ENCODE measurements at regions not wholly inside any gene's neighbourhood (a gene's known extent, or its start where the extent isn't known, plus 50 kb on each side); places are given as distances from the start of the nearest gene placed in this dataset.

- FAIRE-seq = no peak
Observed at GRCh38 chr7:130971297-130971696, 237.3 kb upstream of the KLF14 start.

DNA sequence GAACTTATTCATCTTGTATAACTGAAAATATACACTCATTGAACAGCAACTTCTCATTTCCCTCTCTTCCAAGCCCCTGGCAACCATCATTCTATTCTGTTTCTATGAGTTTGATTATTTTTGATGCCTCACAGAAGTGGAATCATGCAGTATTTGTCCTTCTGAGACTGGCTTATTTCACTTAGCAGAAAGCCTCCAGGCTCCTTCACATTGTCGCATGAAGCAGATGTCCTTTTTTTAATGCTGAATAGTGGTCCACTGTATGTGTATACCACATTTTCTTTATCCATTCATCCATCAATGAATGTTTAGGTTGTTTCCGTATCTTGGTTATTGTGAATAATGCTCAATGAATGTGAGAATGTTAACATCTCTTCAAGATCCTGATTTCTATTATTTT lies 238.2 kb upstream of the KLF14 start:
- FAIRE-seq = no peak

- FAIRE-seq = no peak
Observed at GRCh38 chr7:130973637-130974036, 239.6 kb upstream of the KLF14 start.

DNA sequence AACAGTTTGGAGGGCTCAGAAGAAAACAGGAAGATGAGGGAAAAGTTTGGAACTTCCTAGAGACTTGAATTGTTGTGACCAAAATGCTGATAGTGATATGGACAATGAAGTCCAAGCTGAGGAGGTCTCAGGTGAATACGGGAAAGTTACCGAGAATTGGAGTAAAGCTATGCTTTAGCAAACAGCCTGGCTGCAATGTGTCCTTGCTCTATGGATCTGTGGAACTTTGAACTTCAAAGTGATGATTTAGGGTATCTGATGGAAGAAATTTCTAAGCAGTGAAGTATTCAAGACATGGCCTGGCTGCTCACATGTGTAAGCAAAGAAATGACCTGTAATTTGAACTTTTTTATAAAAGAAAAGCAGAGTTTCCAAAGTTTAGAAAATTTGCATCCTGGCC lies 240.2 kb upstream of the KLF14 start:
- FAIRE-seq = no peak

DNA sequence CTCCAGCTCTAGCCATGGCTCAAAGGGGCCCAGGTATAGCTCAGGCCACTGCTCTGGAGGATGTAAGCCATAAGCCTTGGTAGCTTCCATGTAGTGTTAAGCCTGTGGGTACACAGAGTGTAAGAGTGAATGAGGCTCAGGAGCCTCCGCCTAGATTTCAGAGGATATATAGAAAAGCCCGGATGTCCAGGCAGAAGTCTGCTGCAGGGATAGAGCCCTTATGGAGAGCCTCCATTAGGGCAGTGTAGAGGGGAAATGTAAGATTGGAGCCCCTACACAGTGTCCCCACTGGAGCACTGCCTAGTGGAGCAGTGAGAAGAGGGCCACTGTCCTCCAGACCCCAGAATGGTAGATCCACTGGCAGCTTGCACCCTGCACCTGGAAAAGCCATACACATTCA lies 240.8 kb upstream of the KLF14 start:
- FAIRE-seq = no peak

- no peak for FAIRE-seq
Observed at GRCh38 chr7:130975731-130976130, 241.7 kb upstream of the KLF14 start.

GRCh38 chr7:130982160-130982638 lies 248.2 kb upstream of the KLF14 start:
- no peak for FAIRE-seq

DNA sequence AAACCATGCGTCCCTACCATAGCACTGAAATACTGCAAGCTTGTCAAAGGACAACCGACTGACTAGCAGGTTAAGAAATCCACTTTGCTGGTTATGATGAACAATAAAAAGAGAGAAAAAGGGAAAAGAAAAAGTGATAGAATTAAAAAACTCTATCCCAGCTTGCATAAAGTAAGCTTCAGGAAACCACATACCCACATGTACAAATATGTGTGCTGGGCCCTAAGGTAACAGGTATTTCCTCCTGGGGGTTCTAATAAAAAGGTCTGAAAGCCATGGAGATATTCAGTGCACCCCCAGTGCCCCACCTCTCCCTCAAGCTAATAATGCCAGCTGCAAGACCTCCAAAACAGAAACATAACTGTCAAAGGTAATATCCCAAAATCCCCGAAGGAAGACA lies 248.6 kb upstream of the KLF14 start:
- no peak for FAIRE-seq

DNA sequence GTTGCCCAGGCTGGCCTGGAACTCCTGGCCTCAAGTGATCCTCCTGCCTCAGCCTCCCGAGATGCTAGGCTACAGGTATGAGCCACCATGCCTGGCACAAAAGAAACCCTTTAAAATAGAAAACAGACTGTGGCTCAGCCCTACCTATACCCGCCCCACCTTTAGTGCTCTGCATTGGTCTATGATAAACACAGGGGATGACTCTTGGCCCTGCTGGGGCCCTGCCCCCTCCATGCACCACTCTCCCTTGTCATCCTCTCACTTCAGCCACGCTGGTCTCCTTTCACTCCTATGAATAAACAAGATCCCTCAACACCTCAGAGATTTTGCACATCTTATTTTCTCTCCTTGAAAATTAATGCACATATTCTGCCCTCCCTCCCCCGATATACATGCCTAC lies 251.4 kb upstream of the KLF14 start:
- no peak for FAIRE-seq

- no peak for FAIRE-seq
Observed at GRCh38 chr7:130986261-130986690, 252.3 kb upstream of the KLF14 start.

- FAIRE-seq = no peak
Observed at GRCh38 chr7:130987092-130987491, 253.1 kb upstream of the KLF14 start.

- FAIRE-seq = no peak
Observed at GRCh38 chr7:130988443-130988842, 254.4 kb upstream of the KLF14 start.

GRCh38 chr7:130989101-130989795 lies 255.2 kb upstream of the KLF14 start:
- FAIRE-seq = no peak

GRCh38 chr7:130990178-130990832 lies 256.3 kb upstream of the KLF14 start:
- no peak for FAIRE-seq

- no peak for FAIRE-seq
Observed at GRCh38 chr7:130993671-130994365, 259.8 kb upstream of the KLF14 start.

GRCh38 chr7:130994378-130995115 lies 260.5 kb upstream of the KLF14 start:
- FAIRE-seq = no peak

DNA sequence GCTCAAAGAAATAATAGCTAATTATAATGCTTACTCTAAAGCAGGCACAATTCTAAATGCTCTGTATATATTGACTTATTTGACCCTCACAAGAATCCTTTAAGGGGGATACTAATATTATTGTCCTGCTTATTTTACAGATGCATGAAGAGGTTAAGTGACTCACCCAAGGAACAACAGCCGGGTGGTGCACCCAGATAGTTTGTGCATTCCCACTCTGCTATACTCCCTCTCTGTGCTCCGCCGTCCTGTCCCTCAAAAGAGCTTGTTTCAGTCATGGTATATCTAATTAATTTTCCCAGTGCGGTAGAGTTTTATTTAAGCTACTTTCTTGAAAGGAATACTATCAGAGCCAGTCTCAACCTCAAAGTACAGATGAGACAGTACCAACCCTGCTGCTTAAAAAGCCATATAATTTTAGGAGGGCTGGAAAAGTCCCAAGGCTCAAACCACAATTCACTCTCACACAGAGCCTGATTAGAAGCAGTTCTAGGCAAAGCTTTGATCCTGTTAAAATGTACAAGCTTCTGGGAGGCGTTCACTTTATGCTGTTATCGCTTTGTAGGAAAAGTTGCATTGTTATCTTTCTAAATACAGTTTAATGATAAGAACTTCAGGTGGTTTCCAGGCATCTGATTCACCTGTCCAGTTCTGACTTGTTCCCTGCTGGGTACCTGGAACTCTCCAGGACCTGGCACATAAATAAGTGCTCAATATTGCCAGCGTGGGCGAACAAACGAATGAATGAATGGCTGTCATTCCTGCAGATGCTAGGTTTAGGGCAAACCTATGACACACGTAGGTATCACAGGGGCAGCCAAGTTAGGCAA lies 261.5 kb upstream of the KLF14 start:
- FAIRE-seq = no peak

- no peak for FAIRE-seq
Observed at GRCh38 chr7:130996205-130996832, 262.3 kb upstream of the KLF14 start.

DNA sequence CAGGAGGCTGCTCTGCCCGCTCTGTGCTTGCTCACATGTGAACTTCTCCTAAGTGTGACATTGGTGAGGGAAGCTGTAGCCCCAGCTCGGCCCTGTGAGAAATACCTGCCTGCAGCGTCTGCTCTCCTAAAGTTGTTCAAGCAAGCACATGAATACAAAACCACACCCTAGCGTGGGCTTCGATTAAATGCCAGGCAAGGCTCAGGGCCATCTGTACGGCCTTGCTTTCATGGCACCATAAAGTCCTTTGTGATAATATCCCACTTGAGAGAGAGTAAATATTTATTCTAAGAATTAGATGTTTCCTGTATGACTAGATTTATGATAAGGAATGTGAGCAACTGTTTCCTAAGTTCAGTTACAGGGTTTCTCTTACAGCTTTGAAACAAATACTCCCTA lies 262.8 kb upstream of the KLF14 start:
- FAIRE-seq = no peak

GRCh38 chr7:130998993-130999602 lies 265.1 kb upstream of the KLF14 start:
- no peak for FAIRE-seq

DNA sequence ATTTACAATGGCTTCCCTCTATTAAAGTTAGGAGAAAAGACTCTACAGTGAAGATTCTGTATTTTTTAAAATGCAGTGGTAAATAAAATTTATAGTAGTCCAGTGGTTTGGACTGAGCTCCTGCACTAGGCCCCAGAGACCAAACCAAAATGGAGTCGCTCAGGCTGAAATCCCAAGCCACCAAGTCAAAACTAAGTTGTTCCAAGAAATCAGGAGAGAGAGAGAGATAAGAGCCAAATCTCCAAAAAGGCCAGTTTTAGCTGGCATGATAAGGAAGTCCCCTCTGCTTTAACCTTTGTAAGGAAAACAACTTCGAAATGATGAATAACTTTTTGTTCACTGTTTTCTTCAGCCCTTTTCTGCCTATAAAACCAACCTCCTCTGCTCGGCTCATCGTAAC lies 265.9 kb upstream of the KLF14 start:
- FAIRE-seq = no peak
